Smooth muscle cell of the brain vasculature (primary cell): ENCODE measurements at regions not wholly inside any gene's neighbourhood (a gene's known extent, or its start where the extent isn't known, plus 50 kb on each side); places are given as distances from the start of the nearest gene placed in this dataset.
"Not testable (repeated sequence)": the region's sequence is repeated elsewhere in the genome, so short reads cannot be mapped to it uniquely, and the experiment has no call there.

Experiments
- DNase-seq: peaks from one replicate; pipeline ENCODE4 v3.0.0-alpha.2; 2012; ENCODE audit warnings: low read depth, low spot score

DNA sequence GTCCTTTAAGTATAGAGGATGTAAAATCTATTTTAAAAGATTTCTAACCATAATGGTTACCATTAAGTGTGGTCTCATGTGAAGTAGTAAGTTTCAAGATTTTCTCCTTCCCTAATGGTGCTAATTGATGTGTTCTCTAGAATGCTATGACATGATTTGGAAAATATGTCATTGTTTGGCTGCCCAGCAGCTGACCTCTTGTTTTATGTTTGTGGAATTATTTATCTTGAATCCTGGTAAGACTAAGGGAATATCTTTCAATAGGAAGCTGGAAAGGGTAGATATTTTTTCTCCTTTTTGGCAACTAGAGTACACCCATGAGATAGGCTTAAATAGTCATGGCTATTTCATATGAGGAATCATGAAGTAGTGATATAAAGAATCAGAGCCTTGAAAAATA is 139.8 kb upstream of the CHODL start:
- no peak for DNase-seq

DNA sequence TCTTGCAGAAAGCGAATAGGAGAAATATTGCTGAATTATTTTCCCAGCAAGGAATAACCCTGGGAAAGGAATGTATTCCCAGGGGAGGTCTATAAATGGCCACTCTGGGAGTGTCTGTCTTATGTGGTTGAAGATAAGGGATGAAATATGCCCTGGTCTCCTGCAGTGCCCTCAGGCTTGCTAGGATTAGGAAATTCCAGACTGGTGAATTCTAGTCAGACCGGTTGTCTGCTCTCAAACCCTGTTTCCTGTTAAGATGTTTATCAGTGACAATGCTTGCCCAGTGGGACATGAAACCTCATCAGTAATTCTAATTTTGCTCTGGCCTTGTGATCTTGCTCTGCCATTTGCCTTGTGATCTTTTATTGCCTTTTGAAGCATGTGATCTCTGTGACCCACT is 148.2 kb upstream of the CHODL start:
- not testable (repeated sequence) for DNase-seq

DNA sequence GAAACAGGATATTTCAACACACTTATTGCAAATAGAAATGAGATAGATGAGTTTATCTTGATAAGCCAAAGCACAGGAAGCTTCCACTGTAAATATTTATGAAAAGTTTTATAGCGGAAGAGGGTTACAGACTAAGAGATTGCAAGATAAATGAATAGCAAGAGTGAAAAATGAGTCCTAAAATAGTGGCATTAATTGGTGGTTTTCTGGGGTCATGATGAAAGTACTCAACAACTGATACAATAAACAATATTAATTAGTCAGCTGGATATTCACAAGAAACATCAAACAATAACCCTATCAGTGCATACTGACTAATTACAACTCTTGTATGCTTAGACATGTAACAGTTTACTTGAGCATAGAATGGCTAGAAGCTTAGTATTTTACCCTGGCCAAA is 154.8 kb upstream of the CHODL start:
- DNase-seq = no peak

DNA sequence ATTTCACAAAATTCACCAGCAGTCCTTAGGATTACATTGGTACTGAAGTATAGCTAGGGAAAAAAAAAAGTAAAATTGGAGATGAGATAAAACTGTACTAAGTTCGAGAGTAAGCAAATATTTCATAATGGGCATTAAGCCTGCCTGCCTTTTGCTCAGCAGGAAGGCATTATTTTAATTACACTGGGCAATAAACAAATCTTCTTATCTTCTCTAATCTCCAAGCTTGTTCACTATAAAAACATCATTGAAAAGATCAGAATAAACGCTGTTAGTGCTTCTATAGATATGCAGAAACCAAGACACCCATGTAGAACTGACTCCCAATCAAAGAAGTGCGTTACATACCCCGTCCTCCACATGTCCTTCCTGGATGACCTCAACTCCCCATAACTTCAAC is 174.2 kb upstream of the CHODL start:
- DNase-seq = no peak

DNA sequence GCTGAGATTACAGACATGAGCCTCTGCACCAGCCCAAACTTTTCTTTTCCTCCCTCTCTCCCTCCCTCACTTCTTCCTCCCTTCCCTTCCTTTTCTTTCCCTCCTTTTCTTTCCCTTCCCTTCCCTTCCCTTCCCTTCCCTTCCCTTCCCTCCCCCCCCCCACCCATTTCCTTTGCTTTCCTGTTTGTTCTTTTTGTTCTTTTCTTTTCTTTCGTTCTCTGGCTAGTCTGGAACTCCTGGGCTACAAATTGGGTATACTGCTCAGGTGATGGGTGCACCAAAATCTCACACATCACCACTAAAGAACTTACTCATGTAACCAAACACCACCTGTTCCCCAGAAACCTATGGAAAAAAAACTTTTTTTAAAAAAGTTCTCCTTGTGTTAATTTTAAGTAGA is 174.8 kb upstream of the CHODL start:
- DNase-seq = no peak

DNA sequence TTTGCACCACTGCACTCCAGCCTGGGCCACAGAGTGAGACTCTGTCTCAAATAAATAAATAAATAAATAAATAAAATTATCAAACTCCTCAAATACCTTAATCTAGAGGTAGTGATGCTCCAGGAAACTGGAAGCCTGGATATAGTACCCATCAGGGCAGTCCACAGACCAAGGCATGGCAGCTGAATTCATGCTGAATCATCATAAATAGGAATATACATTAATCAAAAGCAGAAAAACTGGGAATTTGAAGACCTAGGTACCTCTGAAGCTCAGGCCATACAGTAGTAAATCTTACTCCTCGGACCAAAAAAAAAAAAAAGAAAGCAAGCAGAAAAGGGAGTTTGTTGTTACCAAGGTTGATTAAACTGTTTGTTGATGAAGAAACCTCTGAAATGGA is 184.2 kb upstream of the CHODL start:
- DNase-seq = no peak

DNA sequence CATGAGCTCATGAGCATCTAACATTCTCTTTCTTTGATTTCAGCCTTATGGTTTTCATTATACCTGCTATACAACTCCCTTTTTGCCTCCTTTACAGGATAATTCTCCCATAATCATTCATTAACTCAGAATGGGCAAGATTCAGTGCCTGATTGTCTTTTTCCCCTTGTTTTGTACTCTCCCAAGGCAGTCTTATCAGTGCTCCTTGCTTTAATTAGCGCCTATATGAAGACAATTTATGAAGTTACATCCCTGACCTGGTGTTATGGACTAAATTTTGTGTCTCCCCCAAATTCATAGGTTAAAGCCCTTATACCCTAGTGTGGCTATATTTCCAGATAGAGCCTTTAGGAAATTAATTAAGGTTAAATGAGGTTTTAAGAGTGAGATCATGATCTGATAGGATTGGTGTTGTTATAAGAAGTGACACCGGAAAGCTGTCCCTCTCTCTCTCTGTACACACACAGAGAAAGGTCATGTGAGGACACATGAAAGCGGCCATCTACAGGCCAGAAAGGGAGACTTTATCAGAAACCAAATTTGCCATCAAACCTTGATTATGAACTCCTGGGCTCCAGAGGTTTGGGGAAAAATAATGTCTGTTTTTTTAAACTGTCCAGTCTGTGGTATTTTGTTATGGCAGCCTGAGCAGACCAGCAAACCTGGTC is 185.8 kb upstream of the CHODL start:
- DNase-seq = no peak

DNA sequence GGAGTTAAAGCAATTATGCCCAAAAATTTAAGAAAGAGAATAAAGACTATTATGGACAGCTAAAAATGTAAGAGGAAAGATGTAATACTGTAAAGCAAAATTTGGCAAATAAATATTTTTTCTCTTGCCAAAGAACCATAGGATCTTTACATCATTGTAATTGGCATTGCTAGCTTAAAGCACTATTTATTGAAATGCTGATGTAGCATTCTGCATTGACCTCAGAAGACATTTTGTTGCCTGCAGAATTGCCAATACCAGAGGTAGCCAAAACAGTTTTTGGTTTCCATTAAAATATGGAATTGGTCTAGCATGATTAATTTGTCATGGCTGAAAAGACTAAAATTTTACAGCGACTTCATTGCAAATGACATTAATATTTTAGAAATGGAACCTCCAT is 191.5 kb upstream of the CHODL start:
- DNase-seq = no peak

DNA sequence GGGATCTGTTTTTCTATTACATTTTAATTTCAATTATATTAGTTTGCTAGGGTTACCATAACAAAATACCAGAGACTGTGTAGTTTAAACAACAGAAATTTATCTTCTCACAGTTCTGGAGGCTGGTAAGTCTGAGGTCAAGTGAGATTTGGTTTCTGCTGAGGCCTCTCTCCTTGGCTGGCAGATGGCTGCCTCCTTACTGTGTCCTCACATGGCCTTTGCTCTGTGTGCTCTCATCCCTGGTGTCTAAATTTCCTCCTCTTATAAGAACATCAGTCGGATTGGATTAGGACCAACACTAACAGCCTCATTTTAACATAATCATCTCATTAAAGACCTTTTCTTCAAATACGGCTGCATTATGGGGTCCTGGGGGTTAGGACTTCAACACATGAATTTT is 195.2 kb upstream of the CHODL start:
- no peak for DNase-seq

DNA sequence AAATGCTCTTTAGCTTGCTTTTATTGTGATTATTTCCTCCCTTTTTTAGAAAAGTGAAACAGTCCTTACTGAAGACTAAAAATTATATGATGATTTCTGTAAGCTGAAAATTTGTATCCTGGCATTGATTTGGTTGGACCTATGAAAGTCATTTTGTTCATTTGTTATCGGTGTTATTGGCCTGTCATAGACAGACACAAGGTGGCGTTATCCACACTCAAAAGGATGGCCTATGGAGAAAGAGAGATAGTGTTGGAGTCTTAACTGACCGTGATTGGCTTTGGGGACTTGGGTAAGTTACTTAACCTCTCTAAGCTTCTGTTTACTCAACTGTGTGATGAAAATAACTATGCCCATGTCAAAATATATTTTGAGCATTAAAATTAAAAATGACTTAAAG is 203.6 kb upstream of the CHODL start:
- DNase-seq = no peak

DNA sequence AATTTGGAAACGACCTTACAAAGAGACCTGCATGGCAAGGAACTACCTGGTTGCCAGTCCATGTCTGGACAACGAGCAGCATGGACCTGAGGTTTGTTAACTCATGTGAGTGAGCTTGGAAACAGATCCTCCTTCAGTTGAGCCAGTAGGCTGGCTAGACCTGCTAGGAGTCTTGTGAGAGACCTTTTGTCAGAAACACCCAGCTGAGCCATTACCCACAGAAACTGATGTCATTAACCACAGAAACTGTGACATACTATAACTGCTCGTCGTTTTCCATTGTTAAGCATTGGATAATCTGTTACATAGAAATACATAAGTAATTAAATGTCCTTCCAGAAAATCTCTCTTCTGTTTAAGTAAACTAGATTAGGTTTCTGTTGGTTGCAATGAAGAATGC is 211.1 kb upstream of the C21orf91 start:
- DNase-seq = no peak

DNA sequence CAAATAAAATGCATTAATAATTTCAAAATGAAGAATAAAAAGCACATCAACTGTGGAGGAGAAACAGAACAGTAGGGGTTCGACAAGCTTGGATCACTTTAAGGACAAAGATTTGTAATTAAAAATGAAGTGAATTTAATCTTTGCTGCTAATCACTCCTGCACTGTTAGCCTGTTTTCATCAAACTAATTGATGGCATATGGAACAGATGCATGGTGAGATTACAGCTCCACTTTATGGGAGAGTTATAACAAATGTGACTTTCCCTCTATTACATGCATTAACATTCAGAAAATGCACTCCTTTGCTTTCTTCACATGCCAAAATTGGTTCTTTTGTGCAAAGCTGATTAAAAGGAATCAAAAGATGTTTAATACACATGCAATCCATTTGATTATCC is 207.2 kb upstream of the C21orf91 start:
- no peak for DNase-seq

DNA sequence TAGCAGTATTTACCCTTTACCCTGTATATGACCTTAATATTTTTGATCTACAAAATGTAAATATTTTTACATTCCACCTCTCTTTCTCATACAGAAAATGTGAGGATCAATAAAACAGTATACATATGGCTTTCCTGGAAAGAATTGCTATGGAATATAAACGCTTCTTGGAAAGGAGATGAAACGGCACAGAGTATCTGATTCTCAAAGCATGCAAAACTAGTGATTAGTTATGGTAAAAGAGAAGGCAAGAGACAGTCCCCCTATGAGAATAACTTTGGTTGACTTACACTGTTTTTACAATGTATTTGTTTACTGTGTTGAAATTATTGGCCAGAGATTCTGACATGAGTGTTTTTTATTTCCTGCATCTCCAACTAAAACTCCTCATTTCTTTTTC is 204.6 kb upstream of the C21orf91 start:
- no peak for DNase-seq

DNA sequence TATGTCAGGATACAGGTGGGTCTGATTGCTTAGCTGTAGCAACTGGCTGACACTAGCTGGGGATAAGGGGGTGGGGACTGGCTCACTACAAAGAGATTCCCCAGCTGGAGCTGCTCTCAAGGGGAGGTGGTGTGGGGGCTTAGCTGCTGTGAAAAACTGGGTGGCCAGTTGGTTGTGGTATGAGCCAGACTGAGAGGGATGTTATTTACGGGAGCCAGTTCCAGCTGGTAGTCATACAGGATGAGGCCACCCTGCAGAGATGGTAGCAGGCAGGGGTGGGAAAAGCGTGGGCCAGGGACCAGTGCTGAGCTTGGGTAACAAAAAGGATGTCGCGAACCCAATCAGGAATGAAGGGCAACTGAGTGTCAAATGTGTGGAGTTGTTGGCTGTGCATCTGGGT is 204.0 kb upstream of the C21orf91 start:
- no peak for DNase-seq

DNA sequence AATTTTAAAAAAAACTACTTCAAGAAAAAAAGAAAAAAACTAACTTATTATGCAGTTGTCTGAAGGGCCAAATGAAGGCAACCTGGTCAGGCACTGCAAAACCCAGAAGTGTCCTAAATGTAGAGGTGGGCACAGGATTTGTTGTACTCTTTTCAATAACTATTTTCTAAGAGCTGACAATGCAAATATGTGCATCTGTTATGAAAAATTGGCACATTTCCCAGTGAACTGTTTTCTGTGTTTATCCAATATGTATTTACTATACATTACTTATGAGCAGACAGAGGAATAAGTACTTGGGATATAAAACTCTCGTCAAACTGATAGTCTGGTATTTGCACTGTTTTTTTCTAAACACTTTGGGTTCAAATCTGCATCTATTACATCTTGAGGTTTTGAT is 188.0 kb upstream of the C21orf91 start:
- no peak for DNase-seq

DNA sequence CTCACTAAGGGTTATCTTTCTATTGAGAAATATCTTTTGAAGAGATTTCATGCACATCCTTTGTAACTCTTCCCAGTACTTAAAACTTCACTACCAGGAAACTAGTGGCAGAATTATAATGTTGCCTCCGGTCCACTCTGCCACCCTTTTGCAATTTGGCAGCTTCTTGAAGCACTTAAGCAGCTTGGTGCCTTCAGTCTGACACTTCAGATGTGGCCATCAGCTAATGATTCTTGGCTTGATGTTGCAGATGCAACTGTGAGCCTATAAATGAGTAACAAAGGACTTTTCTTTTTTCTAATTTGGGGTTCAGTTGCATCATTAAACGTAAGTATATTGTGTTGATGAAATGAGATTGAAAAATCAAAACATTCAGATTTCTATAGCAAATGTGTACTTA is 187.5 kb upstream of the C21orf91 start:
- no peak for DNase-seq

DNA sequence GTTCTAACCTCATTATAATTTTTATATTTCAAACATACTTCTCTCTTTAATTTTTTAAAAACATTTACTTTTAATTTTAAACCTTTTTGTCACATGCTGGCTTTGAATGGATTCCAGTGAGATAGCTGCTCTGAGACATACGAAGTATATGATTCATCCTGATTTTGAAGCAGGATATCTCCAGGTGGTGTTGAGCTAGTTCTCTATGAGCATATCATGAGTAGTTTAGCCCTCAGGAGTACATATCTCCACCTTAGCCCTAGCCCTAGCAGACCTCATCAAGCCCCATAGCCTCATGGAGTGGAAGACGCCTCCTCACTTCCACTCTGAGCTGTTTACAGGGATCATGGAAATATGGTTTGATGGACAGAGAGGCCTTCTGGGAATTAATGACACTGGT is 183.2 kb upstream of the C21orf91 start:
- no peak for DNase-seq

DNA sequence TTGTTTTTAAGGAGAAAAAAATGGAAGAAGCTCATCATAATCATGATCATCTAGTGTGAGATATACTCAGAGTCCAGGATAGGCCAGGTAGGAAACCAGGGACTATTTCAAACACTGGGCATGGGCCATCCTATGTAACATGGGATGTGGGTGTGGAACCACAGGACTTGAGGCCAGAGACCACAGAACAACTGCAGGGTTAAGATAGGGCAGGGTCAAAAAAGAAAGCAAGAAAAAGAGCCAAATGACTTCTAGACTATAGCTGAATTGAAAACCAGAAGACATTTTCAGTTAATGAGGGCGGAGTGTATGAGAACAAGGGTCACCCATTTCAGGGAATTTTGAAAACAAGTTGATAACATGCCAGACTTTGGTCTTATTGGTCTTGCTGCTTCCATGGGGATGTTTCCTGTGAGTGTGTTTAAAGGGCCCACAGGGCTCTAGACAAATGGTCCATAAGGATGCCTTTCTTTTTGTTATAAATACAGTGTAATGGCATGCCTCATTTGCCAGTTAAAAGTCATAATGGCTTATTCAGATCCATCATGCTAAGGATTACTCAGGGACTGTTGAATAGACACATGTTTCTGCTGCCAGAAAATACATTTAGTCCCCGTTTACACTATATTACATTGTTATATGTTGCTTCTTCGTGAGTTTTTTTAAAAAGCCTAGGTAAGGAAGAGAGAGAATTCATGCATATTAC is 182.0 kb upstream of the C21orf91 start:
- no peak for DNase-seq

DNA sequence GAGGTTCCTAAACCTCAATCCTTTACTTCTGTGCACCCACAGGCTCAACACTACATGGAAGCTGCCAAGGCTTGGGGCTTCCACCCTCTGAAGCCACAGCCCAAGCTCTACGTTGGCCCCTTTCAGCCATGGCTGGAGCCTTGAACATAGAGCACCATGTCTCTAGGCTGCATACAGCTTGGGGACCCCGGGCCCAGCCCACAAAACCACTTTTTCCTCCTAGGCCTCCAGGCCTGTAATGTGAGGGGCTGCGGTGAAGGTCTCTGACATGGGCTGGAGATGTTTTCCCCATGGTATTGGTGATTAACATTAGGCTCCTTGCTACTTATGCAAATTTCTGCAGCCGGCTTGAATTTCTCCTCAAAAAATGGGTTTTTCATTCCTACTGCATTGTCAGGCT is 179.4 kb upstream of the C21orf91 start:
- DNase-seq = not testable (repeated sequence)

DNA sequence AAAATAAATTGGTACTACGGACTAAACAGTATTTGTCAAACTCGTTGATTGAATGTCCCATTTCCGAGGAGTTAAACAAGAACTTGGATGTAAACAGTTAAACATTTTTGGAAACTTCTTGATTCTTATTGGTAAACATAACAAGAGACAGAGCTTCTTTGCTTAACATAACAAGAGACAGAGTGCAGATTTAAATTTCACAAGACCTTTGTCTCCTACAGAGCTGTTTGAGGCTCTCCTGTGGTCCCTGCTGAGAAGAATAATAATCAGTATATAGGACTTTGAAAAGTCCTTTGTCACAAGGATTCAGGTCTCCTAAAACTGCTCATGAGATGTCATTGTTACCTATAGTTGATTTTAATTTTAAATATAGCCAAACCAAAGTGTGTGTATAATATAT is 170.6 kb upstream of the C21orf91 start:
- DNase-seq = no peak

DNA sequence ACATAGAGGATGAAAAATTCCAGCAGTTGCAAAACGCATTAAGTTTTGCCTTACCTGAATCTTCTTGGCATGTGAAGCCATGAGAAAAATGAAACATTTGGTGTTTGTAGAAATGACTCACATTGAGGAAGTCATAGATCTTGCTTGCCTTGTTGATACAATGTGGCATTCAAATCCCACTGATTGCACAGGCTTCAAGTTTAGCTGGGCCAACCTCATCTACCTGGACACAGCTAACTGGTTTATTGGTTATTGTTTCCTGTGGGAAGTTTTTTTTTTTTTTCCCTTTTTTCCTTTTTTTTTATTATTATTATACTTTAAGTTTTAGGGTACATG is 168.9 kb upstream of the C21orf91 start:
- no peak for DNase-seq

DNA sequence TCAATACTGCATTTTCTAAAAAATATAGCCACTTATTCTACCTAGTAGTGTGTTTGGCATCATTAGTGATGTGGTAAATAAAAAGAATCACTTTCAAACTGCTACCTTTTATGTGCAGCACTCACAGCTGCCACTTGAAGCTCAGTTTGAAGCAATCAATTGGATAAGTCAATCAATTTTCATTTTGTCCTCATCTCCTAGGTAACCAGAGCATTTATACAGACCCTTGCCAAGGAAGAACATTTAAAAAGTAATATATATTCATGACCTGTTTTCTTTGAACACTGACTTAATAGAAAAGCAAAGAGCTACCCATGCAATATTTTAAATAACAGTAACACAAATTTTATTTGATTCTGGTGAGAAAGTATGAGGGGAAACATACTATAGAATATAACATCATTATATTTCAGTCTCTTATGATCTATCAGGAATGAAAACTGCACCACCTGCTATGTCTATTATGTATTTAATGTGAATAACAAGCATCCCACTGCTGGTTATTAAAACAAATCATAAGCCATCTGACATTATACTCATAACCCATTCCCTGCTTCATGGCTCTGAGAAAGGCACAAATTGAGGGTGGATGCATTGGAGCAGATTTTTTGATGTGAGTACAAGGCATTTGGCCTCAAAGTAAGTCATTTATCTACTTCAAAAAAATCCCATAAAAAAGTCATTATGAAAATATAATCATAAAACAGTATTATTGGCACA is 168.4 kb upstream of the C21orf91 start:
- DNase-seq = no peak

DNA sequence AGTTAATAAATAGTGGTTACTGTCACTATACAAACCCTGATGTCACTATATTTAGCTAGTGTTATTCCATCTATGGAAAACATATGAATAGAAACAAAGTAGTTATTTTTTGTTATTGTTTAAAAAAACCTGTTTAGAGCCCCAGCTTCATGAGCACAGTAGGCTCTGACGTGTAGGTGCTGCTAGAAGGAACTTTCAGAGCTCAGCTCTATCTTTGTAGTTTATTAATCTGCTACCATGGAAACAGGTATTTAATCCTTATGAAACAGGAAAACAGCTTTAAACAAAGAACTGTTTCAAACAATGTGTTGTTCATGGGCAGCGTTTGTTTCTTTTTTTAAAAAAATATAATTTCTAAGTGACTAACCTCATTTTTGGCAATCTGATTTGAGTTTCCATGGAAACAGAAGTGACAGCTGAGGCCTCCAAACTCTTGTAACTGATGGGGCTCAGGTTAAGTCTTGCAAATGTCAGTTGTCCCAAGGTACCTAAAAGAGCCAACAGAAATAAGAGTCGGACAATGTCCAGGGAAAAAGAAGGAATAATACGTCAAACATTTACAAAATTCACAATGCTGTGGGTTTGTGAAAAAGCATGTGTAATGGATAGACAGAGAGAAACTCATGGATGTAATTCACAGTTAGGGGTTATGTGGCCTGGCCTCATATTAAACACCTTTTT is 162.0 kb upstream of the C21orf91 start:
- DNase-seq = no peak
